T-helper 1 cell (primary cell): ENCODE measurements at regions not wholly inside any gene's neighbourhood (a gene's known extent, or its start where the extent isn't known, plus 50 kb on each side); places are given as distances from the start of the nearest gene placed in this dataset.
"Not testable (repeated sequence)": the region's sequence is repeated elsewhere in the genome, so short reads cannot be mapped to it uniquely, and the experiment has no call there.

ENCODE experiments used
- DNase-seq, 5 donors: peaks; one replicate each; pipeline ENCODE4 v3.0.0-alpha.2; 2012 to 2020

DNA sequence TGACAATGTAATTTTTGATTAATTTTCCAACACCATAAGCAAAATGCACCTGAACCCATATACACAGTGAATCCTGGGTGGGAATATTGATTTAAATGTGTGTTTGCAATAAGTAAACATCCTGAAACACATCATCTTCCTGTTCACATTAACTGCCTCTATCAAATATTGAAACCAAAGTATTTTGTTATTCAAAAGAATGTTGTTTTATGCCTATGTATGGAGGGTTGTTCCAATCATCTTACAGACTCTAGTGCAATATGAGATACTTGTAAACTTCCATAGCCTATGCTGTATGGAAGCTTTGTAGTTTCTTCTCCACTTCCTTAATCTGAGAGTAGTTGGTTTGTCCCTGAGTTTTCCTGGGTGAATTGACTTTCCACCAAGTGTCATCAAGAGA is 105.4 kb upstream of the SLC7A11 start:
- no peak for DNase-seq

DNA sequence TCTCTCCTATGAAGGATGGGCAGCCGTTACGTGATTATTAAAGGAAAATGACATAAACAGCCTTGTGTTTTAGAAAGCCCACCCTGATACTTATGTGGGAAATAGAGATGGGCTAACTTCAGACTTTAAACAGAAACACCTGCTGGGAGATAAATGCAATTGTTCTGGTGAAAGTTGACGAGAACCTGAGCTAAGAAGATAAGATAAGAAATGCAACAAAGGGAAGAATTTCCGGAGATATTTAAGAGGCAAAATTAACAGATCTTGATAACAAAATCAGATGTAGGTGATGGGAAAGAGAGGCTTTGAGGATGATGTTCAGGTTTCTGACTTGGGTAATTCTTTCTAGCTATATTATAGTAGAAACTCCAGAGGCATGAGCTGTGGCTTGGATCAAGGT is 102.7 kb upstream of the SLC7A11 start:
- no peak for DNase-seq

DNA sequence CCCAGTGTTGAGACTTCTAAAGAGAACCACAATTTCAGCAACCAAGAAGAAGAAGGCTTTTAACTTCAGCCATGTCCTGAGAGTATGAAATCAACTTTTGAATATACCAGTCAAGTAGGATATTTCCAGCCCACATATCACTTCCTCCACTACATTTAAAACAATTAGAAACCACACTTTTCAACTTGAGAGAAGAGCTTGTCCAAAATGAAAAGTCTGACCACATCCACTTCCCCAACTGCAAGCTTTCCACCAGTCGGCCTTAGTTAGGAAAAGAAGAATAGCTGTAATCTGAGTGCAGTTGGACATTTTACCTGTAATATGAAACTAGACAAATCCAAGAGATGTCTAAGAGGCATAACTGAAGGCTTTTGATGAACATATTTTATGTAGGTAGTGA is 101.9 kb upstream of the SLC7A11 start:
- no peak for DNase-seq

DNA sequence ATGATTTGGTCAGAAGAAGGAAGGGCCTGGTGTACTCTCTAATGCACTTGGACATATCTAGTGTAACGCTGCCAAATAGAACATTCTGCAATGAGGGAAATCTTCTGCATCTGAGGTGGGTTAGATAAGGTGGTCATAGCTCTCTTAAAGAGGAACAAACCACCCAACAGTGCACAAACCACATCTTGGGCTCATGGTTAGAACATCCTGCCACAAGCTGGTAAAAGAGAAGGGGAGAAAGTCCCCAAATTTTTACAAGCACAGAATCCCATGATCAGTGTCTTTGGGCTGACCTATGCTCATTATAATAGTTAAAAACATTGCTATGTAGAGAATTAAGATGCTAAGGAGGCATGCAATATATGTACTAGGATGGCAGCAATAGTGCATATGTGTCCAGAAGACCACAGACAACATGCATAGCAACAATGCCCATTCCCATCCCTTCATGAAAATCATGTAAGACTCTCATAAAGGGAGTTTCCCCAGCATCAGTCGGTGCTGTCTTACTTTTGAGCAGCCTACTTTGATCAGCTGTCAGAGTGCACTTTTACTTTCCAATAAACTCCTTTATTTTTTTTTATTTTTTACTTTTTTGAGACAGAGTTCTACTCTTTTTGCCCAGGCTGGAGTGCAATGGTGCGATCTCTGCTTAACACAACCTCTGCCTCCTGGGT is 99.7 kb upstream of the SLC7A11 start:
- no peak for DNase-seq

DNA sequence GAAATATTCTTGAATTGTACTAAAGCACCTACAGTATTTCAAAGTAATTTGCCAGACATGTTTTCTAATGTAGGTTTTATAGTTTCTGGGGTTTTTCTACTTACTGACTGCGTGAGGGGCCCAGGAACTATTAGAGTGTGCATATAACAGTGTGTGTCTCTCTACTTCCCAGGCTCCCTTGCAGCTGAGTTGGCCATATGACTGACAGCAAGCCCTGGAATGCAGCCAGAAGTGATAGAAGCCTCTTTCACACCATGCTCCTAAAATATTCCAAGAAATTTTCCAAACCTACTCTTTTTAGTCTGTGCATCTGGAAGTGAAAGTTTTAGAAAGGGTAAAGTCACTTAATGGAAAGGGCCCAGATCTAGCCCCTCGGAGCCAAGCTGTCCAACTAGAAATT is 96.7 kb upstream of the SLC7A11 start:
- DNase-seq = no peak

DNA sequence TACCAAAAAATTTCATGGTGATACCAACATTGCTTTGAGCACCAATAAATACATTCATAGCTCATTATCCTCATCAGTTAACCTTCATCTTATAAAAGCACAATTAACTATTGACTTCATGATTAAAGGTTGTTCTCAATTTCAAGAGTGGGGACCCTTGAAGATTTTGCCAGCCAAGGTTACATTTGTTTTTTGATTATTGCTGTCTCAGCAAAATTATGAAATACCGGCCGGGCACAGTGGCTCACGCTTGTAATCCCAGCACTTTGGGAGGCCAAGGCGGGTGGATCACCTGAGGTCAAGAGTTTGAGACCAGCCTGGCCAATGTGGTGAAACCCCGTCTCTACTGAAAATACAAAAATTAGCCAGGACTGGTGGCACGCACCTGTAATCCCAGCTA is 96.1 kb upstream of the SLC7A11 start:
- DNase-seq = not testable (repeated sequence)

DNA sequence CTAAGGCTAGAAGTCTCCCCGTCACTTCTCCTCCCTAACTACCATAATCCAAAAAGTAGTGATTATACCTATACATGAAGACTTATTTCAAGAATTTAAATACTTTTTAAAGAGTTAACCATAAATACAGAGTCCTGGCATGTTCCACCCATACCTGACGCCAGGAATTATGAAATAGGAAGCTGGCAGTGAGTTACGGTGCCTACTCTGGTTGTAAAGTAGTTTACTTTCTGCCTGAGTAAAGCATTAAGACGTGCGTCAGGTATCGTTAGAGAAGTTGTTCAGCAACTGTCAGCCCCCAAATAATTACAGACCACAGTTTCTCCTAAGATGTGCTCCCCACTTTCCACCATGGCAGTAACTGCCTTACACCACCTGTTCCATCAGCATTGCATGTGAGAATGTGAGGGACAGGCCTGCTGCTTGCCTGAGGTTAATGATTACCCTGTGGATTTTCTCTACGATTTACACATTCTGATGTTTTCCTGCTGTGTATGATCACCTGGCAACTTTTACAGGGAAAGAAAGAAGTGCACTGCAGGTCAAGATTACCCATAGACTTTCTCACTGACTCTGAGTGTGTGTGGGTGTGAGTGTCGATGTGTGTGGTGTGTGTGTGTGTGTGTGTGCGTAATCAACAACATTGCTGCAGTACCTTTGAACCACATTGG is 92.3 kb upstream of the SLC7A11 start:
- no peak for DNase-seq

DNA sequence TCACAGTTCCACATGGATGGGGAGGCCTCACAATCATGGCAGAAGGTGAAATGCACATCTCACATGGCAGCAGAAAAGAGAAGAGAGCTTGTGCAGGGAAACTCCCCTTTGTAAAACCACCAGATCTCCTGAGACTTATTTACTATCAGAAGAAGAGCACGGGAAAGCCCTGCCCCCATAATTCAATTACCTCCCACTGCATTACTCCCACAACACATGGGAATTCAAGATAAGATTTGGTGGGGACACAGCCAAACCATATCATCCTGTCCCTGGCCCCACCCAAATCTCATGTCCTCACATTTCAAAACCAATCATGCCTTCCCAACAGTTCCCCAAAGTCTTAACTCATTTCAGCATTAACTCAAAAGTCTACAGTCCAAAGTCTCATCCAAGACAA is 90.3 kb upstream of the SLC7A11 start:
- not testable (repeated sequence) for DNase-seq

DNA sequence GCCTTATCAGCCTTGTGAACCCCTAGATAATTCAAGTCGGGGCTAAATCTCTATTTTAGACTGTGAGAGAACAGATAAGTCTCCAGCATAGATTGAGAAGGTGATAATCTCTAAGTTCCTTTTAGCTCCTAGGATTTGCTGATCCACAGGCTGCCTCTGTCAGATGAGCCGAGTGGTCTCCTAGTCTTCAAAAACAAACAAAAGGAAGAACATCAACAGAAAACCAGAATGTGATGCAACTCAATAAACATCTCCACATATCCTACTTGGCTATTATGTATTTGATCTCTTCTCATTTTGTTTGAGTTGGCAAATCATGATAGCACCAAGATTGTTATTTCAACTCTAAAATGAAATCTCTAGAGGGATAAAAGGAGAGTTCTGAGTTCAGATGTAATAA is 88.4 kb upstream of the SLC7A11 start:
- DNase-seq = no peak

DNA sequence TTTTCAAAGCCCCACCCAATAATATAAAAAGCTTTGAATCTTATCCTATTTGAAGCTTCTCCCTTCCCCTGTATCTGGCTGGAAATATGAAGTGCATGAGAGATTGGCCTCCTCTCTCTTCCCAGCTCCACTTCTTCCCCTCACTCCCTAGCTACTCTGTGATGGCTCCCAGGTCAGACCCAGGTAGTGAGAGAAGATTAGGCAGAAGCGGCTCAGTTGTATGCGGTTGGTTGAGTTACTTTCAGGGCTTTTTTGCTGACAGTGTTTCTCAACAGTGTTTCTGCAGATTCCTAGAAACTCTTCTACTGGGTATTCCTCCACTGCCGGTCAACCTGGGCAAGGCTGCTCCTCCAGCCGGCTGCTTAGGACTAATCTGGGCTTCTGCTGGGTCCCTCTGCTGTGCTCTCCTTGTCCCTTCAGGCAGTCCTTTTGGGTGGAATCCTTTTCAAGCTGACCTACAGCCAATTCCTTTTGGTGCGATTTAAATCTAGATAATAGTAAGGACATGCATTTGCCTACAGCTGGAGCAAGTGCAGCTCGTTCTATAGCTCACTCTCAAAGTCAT is 87.4 kb upstream of the SLC7A11 start:
- DNase-seq = no peak

DNA sequence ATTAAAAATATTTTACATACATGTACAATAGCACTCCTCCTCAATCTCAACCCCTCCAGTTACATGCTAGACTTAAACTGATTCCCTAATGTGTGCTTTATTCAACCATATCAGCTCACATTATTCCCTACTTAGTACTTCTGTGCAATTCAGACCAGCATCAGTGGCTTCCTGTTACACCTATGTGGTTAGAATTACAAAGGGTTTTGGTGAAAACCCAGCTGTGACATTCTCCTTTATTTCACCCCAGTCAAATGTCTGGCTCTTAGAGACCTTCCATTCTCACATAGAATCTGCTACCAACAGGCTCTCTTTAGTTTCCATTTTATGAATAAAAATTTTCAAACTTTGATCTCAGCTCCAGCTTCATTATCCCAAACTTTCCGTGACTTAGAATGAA is 85.2 kb upstream of the SLC7A11 start:
- DNase-seq = no peak

DNA sequence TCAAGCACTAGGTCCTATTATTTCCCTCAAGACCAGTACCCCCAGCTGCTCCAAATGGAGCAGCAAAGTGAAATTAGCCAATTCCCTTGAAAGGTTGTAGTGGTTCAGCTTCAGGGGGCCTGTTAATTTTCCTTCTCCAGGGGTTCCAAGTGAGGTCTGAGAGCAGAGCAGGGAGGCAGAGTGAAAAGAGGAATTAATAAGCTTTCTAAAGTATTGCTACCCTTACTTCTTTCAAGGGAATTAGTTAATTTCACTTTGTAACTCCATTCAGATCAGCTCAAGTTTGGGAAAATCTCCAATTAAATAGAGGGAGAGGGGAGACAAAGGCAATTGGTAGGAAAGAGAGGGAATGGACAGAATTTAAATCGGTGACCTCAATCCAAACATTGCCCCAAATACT is 78.7 kb upstream of the SLC7A11 start:
- no peak for DNase-seq

DNA sequence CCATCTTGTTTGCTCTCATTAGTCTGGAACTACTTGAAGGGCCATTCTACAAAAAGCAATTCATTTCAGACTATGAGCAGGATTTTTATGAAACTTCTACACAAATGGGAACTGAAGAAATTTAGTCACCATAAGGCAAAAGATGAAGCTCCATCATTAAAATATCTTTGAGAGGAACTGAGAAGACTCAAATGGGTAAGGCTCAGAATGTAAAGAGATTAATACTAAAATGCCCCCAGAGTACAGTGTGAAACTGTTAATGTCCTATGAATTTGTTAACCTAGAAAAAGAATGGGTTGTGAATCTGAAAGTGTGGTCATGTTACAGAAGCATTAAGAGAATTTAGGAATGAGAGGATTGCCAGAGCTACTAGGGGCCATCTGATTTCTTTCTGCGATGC is 77.9 kb upstream of the SLC7A11 start:
- no peak for DNase-seq

DNA sequence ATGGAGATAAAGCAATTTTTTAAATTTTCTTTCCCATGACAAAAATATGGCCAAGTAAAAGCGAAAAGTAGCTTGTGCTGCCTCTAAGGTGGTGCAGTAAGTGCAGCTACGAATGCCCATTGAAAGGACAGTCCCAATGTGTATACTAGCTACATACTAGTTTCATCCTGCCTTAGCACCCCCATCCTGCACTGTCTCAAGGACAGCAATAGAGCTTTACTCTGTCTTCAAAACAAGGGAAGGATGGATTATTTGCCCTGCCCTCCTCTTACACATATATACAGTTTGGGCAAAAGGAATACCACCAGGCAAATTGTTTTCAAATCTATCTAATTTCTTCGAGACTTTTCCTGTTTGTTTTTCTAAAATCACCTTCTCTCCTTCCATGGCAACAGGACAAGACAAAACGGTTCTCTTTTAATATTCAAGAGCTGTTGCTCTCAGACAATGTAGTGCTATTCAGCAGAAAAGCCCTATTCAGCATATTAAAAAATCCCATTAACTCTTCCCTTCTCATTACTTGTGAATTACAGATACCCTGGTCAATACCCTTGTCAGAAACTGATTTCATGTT is 75.1 kb upstream of the SLC7A11 start:
- no peak for DNase-seq

DNA sequence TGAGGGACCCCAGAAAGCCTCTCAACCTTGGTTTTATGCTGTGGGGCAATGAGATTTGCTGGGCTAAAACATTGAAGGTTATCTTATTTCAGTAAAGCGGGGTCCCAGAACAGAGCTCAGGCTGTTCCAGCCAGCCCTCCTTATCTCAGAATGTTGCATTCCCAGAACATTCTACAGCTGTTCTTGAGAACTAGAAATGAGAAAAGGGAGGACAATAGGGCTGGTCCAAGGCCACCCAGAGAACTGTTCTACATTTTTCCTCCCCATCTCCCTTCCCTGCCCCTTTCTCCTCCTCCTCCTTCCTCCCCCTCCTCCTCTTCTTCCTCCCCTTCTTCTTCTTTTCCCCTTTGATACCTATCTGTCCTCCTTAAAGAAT is 70.4 kb upstream of the SLC7A11 start:
- no peak for DNase-seq

DNA sequence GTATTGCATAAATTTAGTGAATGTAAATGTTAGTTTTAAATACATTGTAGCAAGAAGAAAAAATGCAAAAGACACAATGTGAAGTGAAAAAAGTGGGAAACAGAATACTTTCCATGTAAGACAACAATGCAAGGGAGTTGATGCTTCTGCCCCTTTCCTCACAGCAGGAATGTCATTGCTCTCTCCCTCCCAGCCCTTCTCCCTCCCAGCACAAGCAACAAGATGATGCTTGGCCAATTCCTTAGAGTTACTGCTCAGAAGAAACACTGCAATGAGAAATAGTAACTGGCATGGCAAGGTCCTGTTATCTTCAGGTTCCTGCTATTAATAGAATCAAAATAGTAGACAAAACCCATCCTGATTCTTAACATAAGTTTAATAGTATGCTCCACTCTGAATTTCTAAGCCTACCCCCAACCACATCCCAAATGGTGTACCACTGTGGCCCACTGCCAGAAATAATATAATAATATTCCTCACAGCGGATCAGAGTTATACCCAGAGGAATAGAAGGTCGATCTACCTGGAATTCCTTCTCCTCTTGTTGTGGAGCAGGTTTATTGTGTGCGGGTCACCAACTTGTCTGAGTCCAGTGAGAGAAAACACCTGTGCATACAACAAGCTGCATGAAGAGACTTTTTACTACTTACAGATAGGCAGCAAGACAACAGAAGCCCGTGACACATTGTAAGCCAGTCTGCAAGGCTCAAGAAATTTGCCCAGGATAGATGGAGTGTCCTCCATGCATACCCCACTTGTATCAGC is 69.8 kb upstream of the SLC7A11 start:
- DNase-seq = no peak

DNA sequence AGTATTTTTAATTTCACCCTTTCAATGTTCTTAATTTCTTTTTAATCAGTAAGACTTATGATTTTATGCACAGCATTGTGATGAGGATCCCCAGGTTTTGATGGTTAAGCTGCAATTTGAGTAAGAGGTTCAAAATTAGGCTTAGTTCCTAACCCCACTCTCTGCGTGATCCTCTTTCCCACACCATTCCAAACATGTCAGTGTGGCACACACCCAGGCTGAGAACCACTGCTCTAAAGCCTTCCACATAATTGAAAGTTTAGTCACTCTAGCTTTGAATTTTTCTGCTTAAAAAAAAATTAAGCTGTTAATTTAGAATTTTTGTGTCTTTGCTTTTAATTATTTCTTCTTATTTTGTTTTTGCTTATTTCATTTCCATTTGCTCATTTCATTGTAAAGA is 68.8 kb upstream of the SLC7A11 start:
- no peak for DNase-seq

DNA sequence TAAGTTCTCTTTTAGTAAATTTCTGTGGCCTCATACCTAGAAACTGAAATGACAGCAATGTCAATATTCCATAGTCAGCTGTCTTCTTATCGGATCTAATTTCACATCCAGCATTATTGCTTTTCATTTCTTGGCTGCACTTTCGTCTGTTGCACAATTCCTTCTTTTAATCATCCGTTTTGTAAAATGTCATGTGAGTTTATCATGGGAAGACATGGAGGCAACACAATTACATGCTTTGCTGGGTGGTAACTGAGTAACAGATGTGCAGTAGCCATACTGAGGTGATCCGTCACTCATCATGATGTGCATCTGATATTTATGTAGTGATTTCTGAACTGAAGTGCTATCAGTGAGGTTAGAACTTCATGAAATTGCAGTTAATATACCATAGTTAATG is 68.3 kb upstream of the SLC7A11 start:
- DNase-seq = no peak

DNA sequence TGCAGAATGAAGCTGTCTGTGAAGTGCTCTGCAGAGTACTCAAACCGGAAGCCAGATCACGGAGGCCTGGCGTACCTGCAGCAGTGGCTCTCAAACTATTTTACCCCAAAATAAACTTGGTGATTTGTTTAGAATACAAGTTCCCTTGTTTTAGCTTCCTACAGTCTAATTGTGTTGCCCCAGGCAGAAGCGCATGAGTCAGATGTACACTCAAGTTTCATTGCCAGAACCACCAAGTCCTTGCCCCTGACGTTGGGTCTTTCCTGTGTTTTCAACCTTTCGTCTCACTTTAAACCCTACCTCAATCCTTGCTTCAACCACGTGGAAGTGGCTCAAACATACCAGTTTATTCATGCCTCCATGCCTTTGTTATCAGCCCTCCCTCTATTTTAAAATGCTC is 66.2 kb upstream of the SLC7A11 start:
- DNase-seq = no peak

DNA sequence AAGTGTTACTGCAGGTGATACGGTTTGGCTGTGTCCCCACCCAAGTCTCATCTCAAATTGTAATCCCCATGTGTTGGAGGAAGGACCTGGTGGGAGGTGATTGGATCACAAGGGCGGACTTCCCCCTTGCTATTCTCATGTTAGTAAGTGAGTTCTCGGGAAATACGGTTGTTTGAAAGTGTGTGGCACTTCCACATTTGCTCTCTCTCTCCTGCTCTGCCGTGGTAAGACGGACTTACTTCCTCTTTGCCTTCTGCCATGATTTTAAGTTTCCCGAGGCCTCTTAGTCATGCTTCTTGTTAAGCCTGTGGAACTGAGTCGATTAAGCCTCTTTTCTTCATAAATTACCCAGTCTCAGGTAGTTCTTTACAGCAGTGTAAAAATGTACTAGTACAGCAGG is 65.2 kb upstream of the SLC7A11 start:
- no peak for DNase-seq

DNA sequence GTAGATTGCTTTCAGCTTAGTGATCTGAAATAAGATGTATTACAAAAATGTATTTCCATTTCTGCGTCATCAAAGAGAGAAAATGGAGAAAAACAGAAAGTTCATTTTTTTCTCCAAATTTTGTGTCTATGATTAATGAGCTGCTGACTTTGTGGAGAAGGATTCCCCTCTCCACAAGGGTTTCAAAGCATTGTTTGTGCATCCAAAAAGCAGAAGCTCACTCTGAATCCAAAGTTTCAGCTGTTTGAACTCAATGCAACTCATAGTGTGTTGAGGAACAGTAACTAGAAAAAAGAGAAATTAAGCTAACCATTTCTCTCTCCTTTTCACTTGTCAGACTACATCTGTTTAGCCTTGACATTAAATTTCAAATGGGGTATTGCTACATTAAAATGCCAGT is 62.9 kb upstream of the SLC7A11 start:
- no peak for DNase-seq

DNA sequence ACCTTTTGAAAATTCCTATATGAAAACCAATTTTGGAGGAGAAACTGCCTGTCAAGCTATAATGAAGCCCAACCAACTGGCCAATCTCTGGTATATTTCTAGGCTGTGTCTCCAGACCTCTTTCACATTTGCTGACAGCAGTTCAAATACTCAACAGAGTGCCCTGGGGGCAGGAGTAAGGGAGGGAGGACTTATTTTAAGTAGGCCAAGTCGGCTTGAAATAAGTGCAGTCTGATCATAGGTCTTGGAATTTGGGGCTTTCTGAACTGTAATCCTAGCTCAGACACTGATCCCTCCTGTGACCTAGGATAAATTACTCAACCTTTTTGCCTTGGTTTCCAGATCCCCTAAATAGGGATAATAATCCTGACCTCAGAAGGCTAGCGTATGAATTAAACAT is 59.4 kb upstream of the SLC7A11 start:
- DNase-seq = no peak

DNA sequence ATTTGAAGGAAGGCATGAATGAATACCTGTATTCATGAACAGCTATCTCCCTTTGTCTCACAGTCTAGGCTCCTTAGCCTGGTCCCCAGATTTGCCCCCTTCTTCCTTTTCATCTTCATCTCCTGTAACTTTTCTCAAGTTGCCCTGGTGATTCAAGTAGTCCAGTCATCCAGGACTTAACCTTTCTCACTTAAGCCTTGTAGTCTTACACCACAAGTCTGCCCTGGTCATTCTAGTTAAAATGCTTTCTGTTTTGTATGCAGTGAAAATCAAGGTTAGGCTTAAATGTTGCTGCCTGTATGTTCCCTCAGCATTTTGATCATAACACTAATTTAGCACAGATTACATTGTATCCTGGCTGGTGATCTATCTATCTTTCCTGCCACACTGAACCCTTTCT is 58.5 kb upstream of the SLC7A11 start:
- DNase-seq = no peak

DNA sequence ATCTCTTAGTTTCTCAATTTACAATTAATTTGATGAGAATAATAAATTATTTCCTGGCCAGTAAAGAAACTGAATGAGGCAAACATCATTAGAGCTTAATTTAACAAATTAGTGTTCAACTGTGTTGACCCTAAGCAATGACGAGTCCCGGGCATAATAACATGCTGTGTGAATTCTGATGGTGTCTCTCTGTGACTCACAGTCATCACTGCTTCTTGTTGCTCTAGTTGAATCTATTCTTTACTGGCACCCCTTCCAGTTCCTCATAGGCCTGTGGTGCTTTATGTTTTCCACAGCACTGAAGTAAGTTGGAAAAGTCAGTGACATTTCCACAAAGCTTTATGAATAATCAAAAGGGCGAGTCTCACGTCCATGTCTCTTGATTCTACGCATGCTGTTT is 57.7 kb upstream of the SLC7A11 start:
- DNase-seq = no peak
